DMS153 treated with DMSO at 0.1 percent for 48 hours (cell line): ENCODE measurements at regions not wholly inside any gene's neighbourhood (a gene's known extent, or its start where the extent isn't known, plus 50 kb on each side); places are given as distances from the start of the nearest gene placed in this dataset.
A peak's percentile ranks its signal among the peaks of the same experiment; 100 is the strongest.

Experiments
- DNase-seq: peaks from one replicate; lab custom pipeline; 2025; ENCODE audit not compliant: unreplicated experiment; lab: John Stamatoyannopoulos, UW

GRCh38 chr5:6198531-6198930, 179.8 kb downstream of the MED10 start:
- no peak for DNase-seq

GRCh38 chr5:6197427-6197826, 180.9 kb downstream of the MED10 start:
- no peak for DNase-seq

GRCh38 chr5:6195711-6196358, 182.5 kb downstream of the MED10 start:
- DNase-seq, result no peak

GRCh38 chr5:6194906-6195612, 183.3 kb downstream of the MED10 start:
- no peak for DNase-seq

- DNase-seq, result no peak
Observed at GRCh38 chr5:6194261-6194875, 184.0 kb downstream of the MED10 start.

GRCh38 chr5:6193310-6193709, 185.0 kb downstream of the MED10 start:
- peak; percentile 34 for DNase-seq

- DNase-seq, result no peak
Observed at GRCh38 chr5:6190838-6191237, 187.5 kb downstream of the MED10 start.

GRCh38 chr5:6188976-6189375, 189.4 kb downstream of the MED10 start:
- no peak for DNase-seq

GRCh38 chr5:6188344-6188743, 190.0 kb downstream of the MED10 start:
- peak; percentile 37 for DNase-seq

- DNase-seq, result no peak
Observed at GRCh38 chr5:6187501-6187900, 190.8 kb downstream of the MED10 start.

- DNase-seq, result no peak
Observed at GRCh38 chr5:6185574-6185973, 192.8 kb downstream of the MED10 start.

- DNase-seq, result no peak
Observed at GRCh38 chr5:6184481-6184880, 193.9 kb downstream of the MED10 start.

GRCh38 chr5:6183391-6184390, 194.7 kb downstream of the MED10 start:
- DNase-seq, result no peak

- DNase-seq, result no peak
Observed at GRCh38 chr5:6182271-6182815, 196.0 kb downstream of the MED10 start.

GRCh38 chr5:6181871-6182270, 196.5 kb downstream of the MED10 start:
- no peak for DNase-seq

GRCh38 chr5:6181147-6181729, 197.1 kb downstream of the MED10 start:
- no peak for DNase-seq

GRCh38 chr5:6180231-6180872, 198.0 kb downstream of the MED10 start:
- DNase-seq, result no peak

GRCh38 chr5:6178846-6179532, 199.4 kb downstream of the MED10 start:
- DNase-seq, result no peak

GRCh38 chr5:6177926-6178325, 200.4 kb downstream of the MED10 start:
- DNase-seq, result no peak
